Osteocyte (in vitro differentiated cells): ENCODE measurements at regions not wholly inside any gene's neighbourhood (a gene's known extent, or its start where the extent isn't known, plus 50 kb on each side); places are given as distances from the start of the nearest gene placed in this dataset.

Experiments used
- DNase-seq: peaks from one replicate; pipeline ENCODE4 v3.0.0; 2021; ENCODE audit warnings: mixed read lengths; ENCODE audit not compliant: unreplicated experiment; ENCODE audit errors: extremely low spot score
- H3K27ac Mint-ChIP-seq: one replicate; pipeline ENCODE4 v1.8.0; 2021; ENCODE audit warnings: mild to moderate bottlenecking, mixed read lengths; ENCODE audit not compliant: unreplicated experiment
- H3K27me3 Mint-ChIP-seq: one replicate; pipeline ENCODE4 v1.8.0; 2021; ENCODE audit warnings: mixed read lengths; ENCODE audit not compliant: unreplicated experiment
- H3K36me3 Mint-ChIP-seq: one replicate; pipeline ENCODE4 v1.8.0; 2021; ENCODE audit warnings: mixed read lengths; ENCODE audit not compliant: unreplicated experiment
- H3K4me1 Mint-ChIP-seq: one replicate; pipeline ENCODE4 v1.8.0; 2021; ENCODE audit warnings: mixed read lengths; ENCODE audit not compliant: unreplicated experiment
- H3K4me3 Mint-ChIP-seq: one replicate; pipeline ENCODE4 v1.8.0; 2021; ENCODE audit warnings: mild to moderate bottlenecking, moderate library complexity, mixed read lengths; ENCODE audit not compliant: unreplicated experiment
- H3K9me3 Mint-ChIP-seq: one replicate; pipeline ENCODE4 v1.8.0; 2021; ENCODE audit warnings: mixed read lengths; ENCODE audit not compliant: unreplicated experiment
- TF ChIP-seq, protein P1 (sequence below): fragments of 200-600 bp; sonication (generic); IDR thresholded peaks from 2 replicates; pipeline ENCODE4 v1.5.0; 2021; ENCODE audit warnings: antibody characterized with exemption, mild to moderate bottlenecking, moderate library complexity

DNA sequence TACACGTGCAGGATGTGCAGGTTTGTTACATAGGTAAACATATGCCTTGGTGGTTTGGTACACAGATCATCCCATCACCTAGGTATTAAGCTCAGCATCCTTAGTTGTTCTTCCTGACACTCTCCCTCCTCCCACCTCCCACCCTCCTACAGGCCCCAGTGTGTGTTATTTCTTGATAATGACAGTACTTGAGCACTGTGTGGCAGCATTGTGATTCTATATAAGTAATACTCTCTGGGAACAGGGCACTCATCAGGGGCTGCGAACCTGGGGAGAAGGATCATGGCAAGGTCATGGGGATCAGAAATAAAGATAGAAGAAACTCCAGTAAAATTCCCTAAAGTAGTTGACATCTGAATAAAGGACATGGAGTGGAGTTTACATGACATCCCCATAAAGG lies 1256.2 kb upstream of the CRIM1 start:
- Mint-ChIP-seq H3K36me3 (no peaks in the 10 kb centered on the region), H3K27ac (no peak overlapping the region), H3K4me3 (no peak overlapping the region), H3K9me3 (no peaks in the 10 kb centered on the region), H3K4me1 (no peaks in the 10 kb centered on the region), H3K27me3 (no peaks in the 10 kb centered on the region)
- TF ChIP-seq, protein P1, sequence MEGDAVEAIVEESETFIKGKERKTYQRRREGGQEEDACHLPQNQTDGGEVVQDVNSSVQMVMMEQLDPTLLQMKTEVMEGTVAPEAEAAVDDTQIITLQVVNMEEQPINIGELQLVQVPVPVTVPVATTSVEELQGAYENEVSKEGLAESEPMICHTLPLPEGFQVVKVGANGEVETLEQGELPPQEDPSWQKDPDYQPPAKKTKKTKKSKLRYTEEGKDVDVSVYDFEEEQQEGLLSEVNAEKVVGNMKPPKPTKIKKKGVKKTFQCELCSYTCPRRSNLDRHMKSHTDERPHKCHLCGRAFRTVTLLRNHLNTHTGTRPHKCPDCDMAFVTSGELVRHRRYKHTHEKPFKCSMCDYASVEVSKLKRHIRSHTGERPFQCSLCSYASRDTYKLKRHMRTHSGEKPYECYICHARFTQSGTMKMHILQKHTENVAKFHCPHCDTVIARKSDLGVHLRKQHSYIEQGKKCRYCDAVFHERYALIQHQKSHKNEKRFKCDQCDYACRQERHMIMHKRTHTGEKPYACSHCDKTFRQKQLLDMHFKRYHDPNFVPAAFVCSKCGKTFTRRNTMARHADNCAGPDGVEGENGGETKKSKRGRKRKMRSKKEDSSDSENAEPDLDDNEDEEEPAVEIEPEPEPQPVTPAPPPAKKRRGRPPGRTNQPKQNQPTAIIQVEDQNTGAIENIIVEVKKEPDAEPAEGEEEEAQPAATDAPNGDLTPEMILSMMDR, result peak; percentile 20
- DNase-seq, result no peak

DNA sequence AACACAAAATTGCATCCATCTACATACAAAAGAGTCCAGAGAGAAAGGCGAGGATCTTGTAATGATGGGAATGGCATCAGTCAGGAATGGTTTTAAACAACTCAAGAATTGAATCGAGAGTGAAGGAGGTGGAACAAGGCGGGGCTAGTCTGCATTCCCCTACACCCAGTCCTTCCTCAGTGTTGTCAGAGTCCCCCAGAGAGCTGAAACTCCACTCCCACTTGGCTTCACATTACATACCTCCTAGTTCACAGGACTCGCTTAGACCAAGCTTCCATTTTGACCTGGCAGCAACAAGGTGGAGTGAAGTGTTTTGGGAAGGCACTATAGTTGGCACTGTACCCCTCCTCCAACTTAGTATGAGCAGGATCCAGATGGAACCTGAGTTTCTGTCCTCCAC lies 1273.5 kb upstream of the CRIM1 start:
- no peak overlapping the region for H3K27ac Mint-ChIP-seq
- DNase-seq, result no peak
- H3K27me3 Mint-ChIP-seq, result peaks cover 2% of the 10 kb centered on the region
- no peaks in the 10 kb centered on the region for H3K36me3 Mint-ChIP-seq
- H3K9me3 Mint-ChIP-seq, result no peaks in the 10 kb centered on the region
- TF ChIP-seq, protein P1, result no peak
- no peaks in the 10 kb centered on the region for H3K4me1 Mint-ChIP-seq
- no peak overlapping the region for H3K4me3 Mint-ChIP-seq

DNA sequence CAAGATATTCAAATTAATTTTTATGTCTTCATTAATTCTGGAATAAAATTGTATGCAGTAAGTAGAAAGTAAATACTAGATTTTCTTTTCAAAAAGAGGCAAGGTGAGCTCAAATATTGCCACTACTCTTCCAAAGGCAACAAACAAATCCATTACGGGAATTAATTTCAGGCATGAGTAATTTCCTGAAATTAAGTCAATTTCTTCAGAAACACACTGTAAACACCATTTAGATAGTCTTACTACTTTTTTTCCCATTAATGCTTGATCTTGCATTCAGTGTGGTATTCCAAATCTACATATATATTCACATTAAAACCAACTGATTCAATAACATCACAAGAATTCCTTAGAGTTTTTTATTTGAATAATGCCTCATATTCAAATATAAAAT lies 1274.0 kb upstream of the CRIM1 start:
- Mint-ChIP-seq H3K9me3 (no peaks in the 10 kb centered on the region), H3K4me1 (no peaks in the 10 kb centered on the region)

DNA sequence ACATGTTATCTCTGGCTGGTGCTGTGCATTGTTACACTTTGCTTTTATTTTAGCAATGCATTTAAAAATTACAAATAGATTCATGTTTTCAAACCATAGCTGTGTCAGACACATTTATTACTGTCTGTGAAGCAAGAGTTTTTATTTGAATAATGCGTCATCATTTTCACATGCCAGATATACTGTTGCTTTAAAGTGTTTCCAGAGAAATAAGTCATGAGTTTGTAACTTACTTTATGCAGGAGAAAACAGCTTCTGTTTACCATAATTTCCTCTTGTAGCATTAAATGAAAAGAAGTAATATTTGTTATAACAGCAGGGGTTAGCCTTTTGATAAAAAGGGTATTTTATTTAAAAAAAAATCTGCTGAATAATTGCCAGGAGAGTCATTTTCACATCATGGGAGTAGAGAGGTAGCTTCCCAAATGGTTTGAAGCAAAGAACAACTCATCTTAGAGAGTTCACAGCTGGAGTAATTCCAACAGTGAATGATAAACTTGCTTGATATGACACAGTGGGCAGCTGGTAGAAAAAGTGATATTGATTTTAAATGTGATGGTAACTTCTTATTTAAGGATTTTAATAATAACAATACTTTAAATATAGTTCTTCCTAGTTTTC lies 1274.5 kb upstream of the CRIM1 start:
- TF ChIP-seq, protein P1, result no peak
- no peak overlapping the region for H3K27ac Mint-ChIP-seq
- peaks cover 2% of the 10 kb centered on the region for H3K27me3 Mint-ChIP-seq
- DNase-seq, result no peak
- H3K4me3 Mint-ChIP-seq, result no peak overlapping the region
- H3K9me3 Mint-ChIP-seq, result no peaks in the 10 kb centered on the region
- H3K36me3 Mint-ChIP-seq, result no peaks in the 10 kb centered on the region
- no peaks in the 10 kb centered on the region for H3K4me1 Mint-ChIP-seq

More for the DNA sequence above, 1274.0 kb upstream of the CRIM1 start:
- H3K27ac Mint-ChIP-seq, result no peak overlapping the region
- H3K4me3 Mint-ChIP-seq, result no peak overlapping the region
- TF ChIP-seq, protein P1, result no peak
- no peak for DNase-seq
- no peaks in the 10 kb centered on the region for H3K36me3 Mint-ChIP-seq
- peaks cover 2% of the 10 kb centered on the region for H3K27me3 Mint-ChIP-seq

DNA sequence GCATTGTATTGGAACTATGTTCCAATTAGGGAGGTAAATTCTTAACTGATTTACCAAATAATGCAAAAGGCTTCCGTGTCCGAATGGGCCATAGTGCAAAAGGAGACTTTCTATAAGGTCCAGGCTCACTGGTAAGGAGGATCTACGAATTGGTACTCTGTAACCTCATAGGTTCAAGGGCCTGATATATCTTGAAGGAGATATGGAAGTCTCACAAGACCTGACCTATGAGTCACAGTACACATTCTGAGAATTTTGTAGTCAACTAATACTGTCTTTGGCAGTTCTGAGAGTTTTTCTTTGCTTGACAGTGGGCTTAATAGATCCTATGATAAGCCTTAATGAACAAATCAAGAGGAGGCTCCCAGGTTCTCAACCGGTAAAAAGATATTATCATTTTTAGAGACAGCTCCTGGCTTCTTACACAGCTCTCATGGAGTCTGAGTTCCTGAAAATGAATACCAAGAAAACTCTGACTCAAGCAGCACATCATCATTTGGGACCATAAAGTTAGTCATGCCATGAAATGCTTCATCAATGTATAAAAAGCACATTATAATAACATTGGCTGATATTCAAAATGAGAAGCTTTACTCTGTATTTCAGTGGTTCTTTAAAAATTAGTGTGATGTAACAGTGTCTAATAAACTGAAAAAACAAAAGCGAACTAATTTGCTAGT lies 1275.2 kb upstream of the CRIM1 start:
- Mint-ChIP-seq H3K27ac (no peak overlapping the region), H3K4me3 (no peak overlapping the region), H3K36me3 (no peaks in the 10 kb centered on the region), H3K27me3 (peaks cover 2% of the 10 kb centered on the region), H3K9me3 (no peaks in the 10 kb centered on the region), H3K4me1 (no peaks in the 10 kb centered on the region)
- TF ChIP-seq, protein P1, result no peak
- DNase-seq, result no peak
